Uterus (tissue), 3 donors: ENCODE measurements at regions not wholly inside any gene's neighbourhood (a gene's known extent, or its start where the extent isn't known, plus 50 kb on each side); places are given as distances from the start of the nearest gene placed in this dataset.
"Not testable (repeated sequence)": the region's sequence is repeated elsewhere in the genome, so short reads cannot be mapped to it uniquely, and the experiment has no call there.

Experiments used
- DNase-seq, 2 donors: peaks; one replicate each; pipeline ENCODE4 v3.0.0-alpha.2; 2019 to 2020
- H3K27ac ChIP-seq, 2 donors: fragments of 200-600 bp; sonication (generic); 1 replicate in 1 of 2; 2 replicates in 1 of 2; pipeline ENCODE4 v1.5.1; 2016 to 2018
- H3K27me3 ChIP-seq, 2 donors: fragments of 200-600 bp; sonication (generic); one replicate each; pipeline ENCODE4 v1.5.1; 2018 to 2019; ENCODE audit warnings: control low read depth in 1 of 2
- H3K36me3 ChIP-seq, 2 donors: fragments of 200-600 bp; sonication (generic); one replicate each; pipeline ENCODE4 v1.5.1; 2019; ENCODE audit warnings: control low read depth in 1 of 2
- H3K4me1 ChIP-seq, 2 donors: fragments of 200-600 bp; sonication (generic); one replicate each; pipeline ENCODE4 v1.5.1; 2018 to 2019; ENCODE audit warnings: control low read depth in 1 of 2
- H3K4me3 ChIP-seq, 2 donors: fragments of 200-600 bp; sonication (generic); 1 replicate in 1 of 2; 2 replicates in 1 of 2; pipeline ENCODE4 v1.5.1; 2018 to 2019; ENCODE audit warnings: mild to moderate bottlenecking in 1 of 2
- H3K9me3 ChIP-seq, 2 donors: fragments of 200-600 bp; sonication (generic); one replicate each; pipeline ENCODE4 v1.5.1; 2019; ENCODE audit warnings: control low read depth in 1 of 2
- CTCF ChIP-seq, 4 experiments: fragments of 200-600 bp in 2 of 4; fragments of 450-650 bp in 2 of 4; sonication (generic) in 2 of 4; IDR thresholded peaks; one replicate each; pipeline ENCODE4 v1.5.1; 2016 to 2019; ENCODE audit warnings: antibody characterized with exemption in 4 of 4, mild to moderate bottlenecking in 2 of 4, moderate library complexity in 1 of 4
- POLR2A ChIP-seq, 2 donors: fragments of 450-650 bp; IDR thresholded peaks; one replicate each; pipeline ENCODE4 v1.6.1; 2016; ENCODE audit warnings: antibody characterized with exemption in 2 of 2, mild to moderate bottlenecking in 1 of 2, moderate library complexity in 1 of 2
- intact Hi-C: fragments of 100-400 bp; cut with DNase I; formaldehyde crosslinking; loops from one replicate; pipeline ENCODE4 v1.15.1; 2023; ENCODE audit warnings: low total_unique reads
- donor health status: DM: yes; HTN: yes; CAD: no.

GRCh38 chr3:11908981-11909698 lies 62.5 kb upstream of the TAMM41 start:
- H3K4me1 ChIP-seq, result no peaks in the 10 kb centered on the region
- DNase-seq, result no peak

GRCh38 chr3:11909726-11910125 lies 63.0 kb upstream of the TAMM41 start:
- TF ChIP-seq CTCF (IDR thresholded peaks at IDR 0.05) (no peak), POLR2A (IDR thresholded peaks at IDR 0.05) (no peak)
- H3K27me3 ChIP-seq, result no peaks in the 10 kb centered on the region
- no peaks in the 10 kb centered on the region for H3K36me3 ChIP-seq
- intact Hi-C loops, result no loop called here
- H3K4me3 ChIP-seq, result no peak overlapping the region
- no peak overlapping the region for H3K27ac ChIP-seq
- H3K9me3 ChIP-seq, result no peaks in the 10 kb centered on the region
- no peak for DNase-seq
- H3K4me1 ChIP-seq, result no peaks in the 10 kb centered on the region

More at GRCh38 chr3:11908981-11909698, 62.5 kb upstream of the TAMM41 start:
- Histone ChIP-seq H3K4me3 (no peak overlapping the region), H3K9me3 (no peaks in the 10 kb centered on the region), H3K36me3 (no peaks in the 10 kb centered on the region), H3K27ac (no peak overlapping the region), H3K27me3 (no peaks in the 10 kb centered on the region)
- intact Hi-C loops, result no loop called here
- TF ChIP-seq CTCF (IDR thresholded peaks at IDR 0.05), result no peak
- no peak for TF ChIP-seq POLR2A (IDR thresholded peaks at IDR 0.05)

- H3K27ac ChIP-seq, H3K27me3 ChIP-seq, DNase-seq, H3K4me3 ChIP-seq, intact Hi-C loops, H3K9me3 ChIP-seq, H3K4me1 ChIP-seq, H3K36me3 ChIP-seq: not testable (repeated sequence)
Observed at GRCh38 chr3:11910216-11910930, 63.7 kb upstream of the TAMM41 start.

GRCh38 chr3:11910971-11911531 lies 64.4 kb upstream of the TAMM41 start:
- DNase-seq, result no peak
- TF ChIP-seq POLR2A (IDR thresholded peaks at IDR 0.05), result no peak
- TF ChIP-seq CTCF (IDR thresholded peaks at IDR 0.05), result no peak
- Histone ChIP-seq H3K27me3 (no peaks in the 10 kb centered on the region), H3K9me3 (no peaks in the 10 kb centered on the region), H3K36me3 (no peaks in the 10 kb centered on the region), H3K27ac (no peak overlapping the region), H3K4me3 (no peak overlapping the region), H3K4me1 (no peaks in the 10 kb centered on the region)
- intact Hi-C loops, result no loop called here

GRCh38 chr3:11911887-11912286 lies 65.2 kb upstream of the TAMM41 start:
- DNase-seq, H3K9me3 ChIP-seq, H3K27ac ChIP-seq, intact Hi-C loops, H3K27me3 ChIP-seq, H3K36me3 ChIP-seq, H3K4me1 ChIP-seq, H3K4me3 ChIP-seq: not testable (repeated sequence)

GRCh38 chr3:11913316-11913715 lies 66.6 kb upstream of the TAMM41 start:
- H3K36me3 ChIP-seq, result no peaks in the 10 kb centered on the region
- no peak overlapping the region for H3K27ac ChIP-seq
- no peak overlapping the region for H3K4me3 ChIP-seq
- no peaks in the 10 kb centered on the region for H3K4me1 ChIP-seq
- no peaks in the 10 kb centered on the region for H3K27me3 ChIP-seq
- DNase-seq, result no peak
- H3K9me3 ChIP-seq, result no peaks in the 10 kb centered on the region
- TF ChIP-seq CTCF (IDR thresholded peaks at IDR 0.05) (no peak), POLR2A (IDR thresholded peaks at IDR 0.05) (no peak)
- intact Hi-C loops, result no loop called here
